ENCODE measurements at regions not wholly inside any gene's neighbourhood (a gene's known extent, or its start where the extent isn't known, plus 50 kb on each side); places are given as distances from the start of the nearest gene placed in this dataset.

GRCh38 chr6:2454180-2454579, 208.8 kb upstream of the GMDS start:
- DNase-seq = no peak

DNA sequence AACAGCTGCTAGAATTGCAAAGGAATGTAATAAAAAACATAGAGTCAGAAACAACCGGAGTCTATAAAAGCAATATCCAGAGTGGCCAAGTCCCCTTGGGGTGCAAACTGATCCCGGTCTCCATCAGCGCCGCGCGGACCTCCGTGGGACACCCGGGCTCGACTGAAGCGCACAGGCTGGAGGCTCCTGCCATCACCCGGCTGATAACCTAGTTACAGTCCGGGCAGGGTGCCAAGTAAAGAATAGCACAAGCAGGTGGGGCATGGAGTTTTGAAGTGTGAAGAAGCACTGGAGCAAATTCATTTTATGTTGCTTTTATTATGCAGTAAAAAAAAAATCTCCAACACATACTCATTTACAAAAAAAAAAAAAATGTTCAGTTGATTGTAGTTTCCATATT, 205.1 kb upstream of the GMDS start:
- DNase-seq = no peak

DNA sequence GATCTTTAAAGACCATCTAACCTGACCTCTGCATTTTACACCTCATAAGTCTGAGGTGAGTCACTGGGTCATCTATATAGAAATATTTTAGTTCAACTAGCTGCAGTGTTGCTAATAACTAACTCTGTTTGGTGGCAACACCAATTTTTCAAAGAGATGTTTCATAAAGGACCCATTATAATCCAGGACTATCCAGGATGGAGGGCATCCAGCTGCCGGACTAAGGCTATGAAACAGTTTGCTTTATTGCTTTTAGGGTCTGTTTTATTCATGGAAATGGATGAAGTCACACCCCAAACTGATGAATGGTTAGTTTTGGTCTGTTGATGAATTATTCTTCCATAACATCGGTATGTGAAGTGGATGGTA, 204.2 kb upstream of the GMDS start:
- no peak for DNase-seq

DNA sequence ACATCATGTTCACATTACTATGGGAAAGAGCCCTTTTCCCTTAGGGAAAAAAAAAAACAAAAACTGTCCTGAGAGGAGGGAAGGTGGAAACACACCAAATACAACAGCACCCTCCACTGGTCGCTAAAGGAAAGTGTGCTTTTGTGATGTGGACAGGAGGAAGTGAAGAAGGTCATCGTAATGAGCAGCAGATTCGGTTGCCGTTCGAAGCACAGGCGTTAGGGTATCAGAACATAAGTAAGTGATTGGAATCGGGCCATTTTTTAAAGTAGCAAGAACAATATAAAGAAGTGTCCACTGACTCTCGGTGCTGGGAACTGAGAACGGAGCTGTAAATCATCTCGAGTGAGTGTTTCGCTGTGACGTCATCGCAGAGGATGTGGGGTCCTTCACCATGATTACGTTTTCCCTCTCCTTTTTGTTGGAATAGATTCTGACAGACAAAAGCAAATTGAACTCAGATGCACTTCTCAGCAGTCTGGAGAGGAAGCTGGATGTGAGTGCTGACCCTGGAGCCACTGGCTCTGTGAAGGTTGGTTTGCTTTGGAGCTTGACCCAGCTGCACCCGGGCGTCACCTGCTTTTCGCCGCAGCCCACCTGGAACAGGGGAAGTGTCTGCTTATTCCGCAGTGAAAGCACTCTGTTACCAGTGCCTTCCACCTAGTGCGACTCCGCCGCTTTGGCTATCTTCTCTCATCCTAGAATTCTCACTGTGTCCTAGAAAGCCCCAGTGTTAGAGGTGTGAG, 203.6 kb upstream of the GMDS start:
- peak; percentile 56 to 78 for DNase-seq

- DNase-seq = no peak
Measured at GRCh38 chr6:2447931-2448330, 202.5 kb upstream of the GMDS start.

- no peak for DNase-seq
Measured at GRCh38 chr6:2447318-2447920, 202.0 kb upstream of the GMDS start.

DNA sequence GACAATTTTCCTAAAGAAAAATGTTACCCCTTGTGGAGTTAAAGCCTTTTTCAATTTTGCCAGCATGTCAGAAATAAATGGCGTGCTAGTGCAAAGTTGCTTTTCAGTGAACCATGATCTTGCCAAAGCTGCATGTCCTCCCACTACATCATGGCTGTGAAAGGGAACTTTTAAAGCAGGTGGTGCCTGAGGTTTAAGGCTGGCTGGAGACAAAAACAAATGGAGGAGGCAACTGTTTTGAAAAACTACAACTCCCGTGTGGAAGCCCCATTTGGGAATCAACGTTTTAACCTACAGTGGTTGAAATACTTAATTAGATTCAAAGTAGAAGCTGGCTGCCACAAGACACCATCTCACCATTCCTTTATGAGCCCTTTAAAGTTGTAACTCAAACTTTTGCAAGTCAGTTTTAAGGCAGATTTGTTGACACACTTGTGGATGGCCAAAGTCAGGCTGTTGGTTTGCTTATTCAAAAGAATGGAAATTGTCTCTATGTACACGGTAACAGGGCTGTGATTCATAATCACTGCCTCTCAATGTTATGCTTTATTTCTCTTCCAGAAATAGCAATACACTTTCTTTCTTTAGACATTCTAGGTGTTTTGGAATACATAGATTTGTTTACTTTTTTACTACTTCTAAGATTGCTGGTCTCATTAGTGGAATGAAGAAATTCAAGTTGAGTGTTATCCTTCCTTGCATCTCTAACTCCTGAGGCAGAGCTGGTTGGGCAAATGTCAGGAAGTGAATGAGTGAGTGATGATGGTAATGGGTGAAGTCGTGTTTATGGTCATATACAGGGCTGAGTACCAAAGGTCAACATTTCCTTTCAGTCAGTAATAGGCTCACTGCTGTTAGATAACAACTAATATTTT, 196.4 kb upstream of the GMDS start:
- DNase-seq = no peak

DNA sequence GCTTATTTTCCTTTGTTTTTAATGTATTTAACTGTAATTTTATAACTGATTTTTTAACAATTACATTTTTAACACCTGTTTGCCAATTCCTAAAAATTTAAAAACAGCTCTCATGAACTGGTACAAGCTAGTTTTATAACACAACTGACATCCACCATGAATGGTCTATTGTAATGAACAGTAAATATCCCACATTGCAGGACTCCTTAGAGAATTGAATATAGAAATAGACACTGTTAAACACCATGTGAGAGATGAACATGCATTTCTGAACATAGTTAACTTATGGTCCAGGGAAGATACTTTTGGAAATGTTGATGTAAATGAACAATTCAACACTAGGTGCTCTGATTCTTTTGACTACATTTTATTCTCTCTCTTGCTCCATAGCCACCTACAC, 195.1 kb upstream of the GMDS start:
- DNase-seq = no peak

GRCh38 chr6:2439632-2440031, 194.2 kb upstream of the GMDS start:
- no peak for DNase-seq

- DNase-seq = no peak
Measured at GRCh38 chr6:2439082-2439481, 193.7 kb upstream of the GMDS start.

DNA sequence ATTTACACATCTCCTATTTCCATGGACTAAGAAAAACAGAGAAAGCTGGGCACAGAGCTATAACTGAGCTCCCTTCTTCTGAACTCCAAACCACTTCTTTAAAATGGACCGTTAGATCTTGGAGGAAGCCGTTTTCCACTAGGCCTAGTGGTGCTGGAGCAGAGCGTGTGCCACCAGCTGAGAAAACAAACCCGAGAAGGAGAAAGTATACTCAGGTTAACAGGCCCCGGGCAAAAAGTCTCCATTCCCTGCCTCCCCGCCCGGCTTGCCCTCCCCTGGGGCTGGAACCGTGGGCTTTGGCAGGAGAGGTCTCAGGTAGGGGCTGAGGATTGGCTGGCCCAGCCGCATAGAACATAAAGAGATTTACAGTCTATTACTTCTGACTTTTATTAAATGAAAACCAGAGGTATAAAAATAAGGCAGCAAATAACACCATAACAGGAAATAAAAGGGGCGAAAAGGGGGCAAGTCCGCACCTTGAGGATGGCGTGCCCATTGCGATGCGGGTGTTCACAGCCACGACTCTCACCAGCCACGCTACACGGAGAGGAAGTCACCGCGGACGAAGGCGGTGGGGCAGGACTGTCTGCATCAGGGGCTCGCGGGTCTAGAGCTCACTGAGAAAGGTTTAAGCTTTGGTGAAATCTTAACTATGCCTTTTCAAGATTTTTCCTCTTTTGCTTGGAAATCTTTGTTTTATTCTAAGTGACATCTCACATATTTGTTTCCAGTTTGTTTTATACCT, 191.2 kb upstream of the GMDS start:
- no peak for DNase-seq

DNA sequence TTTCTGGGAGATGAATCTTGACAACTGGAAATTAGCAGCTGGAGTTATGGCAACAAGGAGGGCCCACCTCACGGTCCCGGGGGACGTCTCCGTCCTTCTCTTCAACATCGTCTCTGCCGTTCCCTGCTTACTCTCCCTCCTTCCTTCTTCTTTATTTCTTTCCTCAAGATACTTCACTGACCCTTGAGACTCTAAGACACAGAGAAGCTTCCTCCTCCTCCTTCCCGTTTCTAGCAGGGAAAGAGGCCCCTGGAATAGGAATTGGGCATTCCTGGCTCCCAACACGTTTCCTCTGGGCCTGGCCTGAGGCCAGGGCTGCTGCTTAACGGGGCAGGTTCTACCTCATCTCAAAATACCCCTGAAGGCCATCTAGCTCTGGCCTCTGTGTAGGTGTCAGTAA, 189.9 kb upstream of the GMDS start:
- no peak for DNase-seq

GRCh38 chr6:2434912-2435311, 189.5 kb upstream of the GMDS start:
- DNase-seq = no peak

DNA sequence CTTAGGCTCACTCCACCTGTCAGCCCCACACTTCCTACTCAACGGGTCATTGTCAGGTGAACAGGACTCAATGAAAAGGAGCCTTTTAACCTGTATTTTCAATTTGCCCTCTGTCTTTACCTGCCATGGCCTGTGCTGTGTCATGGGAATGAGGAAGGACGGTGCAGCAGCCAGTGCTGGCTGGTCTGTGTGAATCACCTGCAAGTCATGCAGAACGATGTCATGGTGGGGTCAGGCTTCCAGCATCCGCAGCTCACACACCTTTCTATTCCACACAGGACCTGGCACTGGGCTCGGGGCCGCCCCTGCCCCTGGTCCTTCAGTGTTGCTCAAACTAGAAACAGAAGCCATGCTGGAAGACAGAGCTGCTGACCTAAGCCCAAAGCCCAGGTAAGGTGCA, 188.7 kb upstream of the GMDS start:
- DNase-seq = no peak

DNA sequence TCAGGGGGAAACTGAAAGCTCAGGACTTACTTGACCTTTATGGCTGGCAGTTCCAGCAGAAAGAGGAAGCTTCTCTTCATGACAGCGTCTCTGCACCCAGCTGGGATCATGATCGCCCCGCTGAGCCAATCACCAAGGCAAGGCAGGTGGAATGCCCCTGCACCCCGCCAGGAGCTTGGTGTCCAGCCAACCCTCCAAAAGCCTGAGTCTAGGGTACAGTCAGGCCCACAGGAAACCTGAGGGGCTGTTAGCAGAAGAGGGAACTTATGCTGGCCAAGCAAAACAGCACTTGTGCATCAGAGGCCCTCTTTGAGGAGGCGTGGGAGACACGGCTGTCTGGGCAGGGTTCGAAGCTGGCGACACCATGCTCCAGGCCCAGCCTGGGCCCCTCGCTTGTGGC, 188.3 kb upstream of the GMDS start:
- peak; percentile 5 to 23 for DNase-seq

- no peak for DNase-seq
Measured at GRCh38 chr6:2433266-2433665, 187.9 kb upstream of the GMDS start.

DNA sequence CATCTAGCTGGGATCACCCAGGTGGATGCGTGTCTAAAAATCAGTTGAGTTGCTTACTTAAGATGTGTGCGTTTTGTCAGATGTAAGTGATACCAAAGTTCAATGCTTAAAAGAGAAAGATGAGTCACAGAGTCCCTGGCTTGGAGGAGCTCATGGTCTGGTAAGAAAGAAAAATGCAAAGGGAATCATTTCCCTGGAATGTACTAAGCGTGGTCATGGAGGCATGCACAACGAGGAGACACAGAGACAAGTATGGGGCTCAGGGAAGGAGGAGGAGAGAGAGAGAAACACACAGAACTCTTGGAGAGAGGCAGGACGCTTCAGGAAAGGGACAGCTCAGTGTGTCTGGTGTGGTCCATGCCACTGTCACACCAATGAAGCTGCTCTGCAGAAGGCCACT, 186.9 kb upstream of the GMDS start:
- DNase-seq = no peak

GRCh38 chr6:2430612-2431011, 185.2 kb upstream of the GMDS start:
- no peak for DNase-seq

GRCh38 chr6:2429460-2429859, 184.1 kb upstream of the GMDS start:
- no peak for DNase-seq

GRCh38 chr6:2429032-2429431, 183.6 kb upstream of the GMDS start:
- DNase-seq = no peak

- DNase-seq = peak in 1 of 2 donors; percentile 11
Measured at GRCh38 chr6:2426561-2427340, 181.3 kb upstream of the GMDS start.

DNA sequence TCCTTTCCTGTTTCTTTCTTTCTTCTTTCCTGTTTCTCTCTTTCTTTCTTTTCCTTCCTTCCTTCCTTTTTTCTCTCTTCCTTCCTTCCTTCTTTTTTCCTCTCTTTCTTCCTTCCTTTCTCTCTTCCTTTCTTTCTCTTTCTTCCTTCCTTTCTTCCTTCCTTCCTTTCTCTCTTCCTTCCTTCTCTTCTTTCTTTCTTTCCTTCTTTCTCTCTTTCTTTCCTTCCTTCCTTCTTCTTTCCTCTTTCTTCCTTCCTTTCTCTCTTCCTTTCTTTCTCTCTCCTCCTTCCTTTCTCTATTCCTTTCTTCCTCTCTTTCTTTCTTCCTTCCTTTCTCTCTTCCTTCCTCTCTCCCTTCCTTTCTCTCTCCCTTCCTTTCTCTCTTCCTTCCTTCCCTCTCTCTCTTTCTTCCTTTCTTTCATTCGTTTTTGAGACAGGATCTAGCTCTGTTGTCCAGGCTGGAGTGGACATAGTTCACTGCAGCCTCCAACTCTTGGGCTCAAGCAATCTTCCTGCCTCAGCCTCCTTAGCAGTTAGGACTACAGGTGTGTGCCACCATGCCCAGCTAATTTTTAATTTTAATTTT, 170.8 kb upstream of the GMDS start:
- no peak for DNase-seq
